ENCODE measurements at regions not wholly inside any gene's neighbourhood (a gene's known extent, or its start where the extent isn't known, plus 50 kb on each side); places are given as distances from the start of the nearest gene placed in this dataset.

GRCh38 chr6:19921786-19922185, 84.6 kb downstream of the ID4 start:
- no peaks in the 10 kb centered on the region for H3K36me3 Mint-ChIP-seq (ENCODE audit: low read depth)
- DNase-seq, result no peak
- H3K4me3 ChIP-seq (ENCODE audit: low read length), result no peak overlapping the region

GRCh38 chr6:19925533-19925932, 88.4 kb downstream of the ID4 start:
- Histone ChIP-seq H3K4me1 (ENCODE audit: insufficient read depth, low read length) (no peaks in the 10 kb centered on the region), H3K4me3 (ENCODE audit: low read length) (no peak overlapping the region), H3K9me3 (ENCODE audit: control insufficient read depth in 1 of 2, insufficient read depth in 1 of 2, low read length in 2 of 2) (peaks cover 0 to 4% of the 10 kb centered on the region in 2 experiments), H3K27me3 (ENCODE audit: control insufficient read depth in 1 of 2, insufficient read depth in 2 of 2, low read length in 2 of 2) (peaks cover 0 to 5% of the 10 kb centered on the region in 2 experiments), H3K36me3 (ENCODE audit: insufficient read depth, low read length) (no peaks in the 10 kb centered on the region), H3K27ac (ENCODE audit: low read depth in 1 of 2, low read length in 2 of 2) (no peak overlapping the region)
- H3K4me1 Mint-ChIP-seq (ENCODE audit: low read depth), result no peaks in the 10 kb centered on the region
- POLR2A ChIA-PET, result no interaction called here
- ATAC-seq (ENCODE audit: poor library complexity) (no peak), DNase-seq (no peak)
- intact Hi-C loops (cut with DNase I, micrococcal nuclease), result no loop called here
- H3K9me3 Mint-ChIP-seq, result no peaks in the 10 kb centered on the region
- peaks cover 4% of the 10 kb centered on the region for H3K27me3 Mint-ChIP-seq
- H3K4me3 Mint-ChIP-seq, result no peak overlapping the region
- CTCF ChIA-PET, result no interaction called here
- no peak overlapping the region for H3K27ac Mint-ChIP-seq
- TF ChIP-seq, protein P1, sequence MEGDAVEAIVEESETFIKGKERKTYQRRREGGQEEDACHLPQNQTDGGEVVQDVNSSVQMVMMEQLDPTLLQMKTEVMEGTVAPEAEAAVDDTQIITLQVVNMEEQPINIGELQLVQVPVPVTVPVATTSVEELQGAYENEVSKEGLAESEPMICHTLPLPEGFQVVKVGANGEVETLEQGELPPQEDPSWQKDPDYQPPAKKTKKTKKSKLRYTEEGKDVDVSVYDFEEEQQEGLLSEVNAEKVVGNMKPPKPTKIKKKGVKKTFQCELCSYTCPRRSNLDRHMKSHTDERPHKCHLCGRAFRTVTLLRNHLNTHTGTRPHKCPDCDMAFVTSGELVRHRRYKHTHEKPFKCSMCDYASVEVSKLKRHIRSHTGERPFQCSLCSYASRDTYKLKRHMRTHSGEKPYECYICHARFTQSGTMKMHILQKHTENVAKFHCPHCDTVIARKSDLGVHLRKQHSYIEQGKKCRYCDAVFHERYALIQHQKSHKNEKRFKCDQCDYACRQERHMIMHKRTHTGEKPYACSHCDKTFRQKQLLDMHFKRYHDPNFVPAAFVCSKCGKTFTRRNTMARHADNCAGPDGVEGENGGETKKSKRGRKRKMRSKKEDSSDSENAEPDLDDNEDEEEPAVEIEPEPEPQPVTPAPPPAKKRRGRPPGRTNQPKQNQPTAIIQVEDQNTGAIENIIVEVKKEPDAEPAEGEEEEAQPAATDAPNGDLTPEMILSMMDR (IDR thresholded peaks at IDR 0.05), result no peak
- H3K36me3 Mint-ChIP-seq (ENCODE audit: low read depth), result no peaks in the 10 kb centered on the region

More at GRCh38 chr6:19921786-19922185, 84.6 kb downstream of the ID4 start:
- CTCF ChIA-PET, result no interaction called here
- Mint-ChIP-seq H3K4me3 (no peak overlapping the region), H3K27me3 (peaks cover 2% of the 10 kb centered on the region), H3K9me3 (peaks cover 6% of the 10 kb centered on the region), H3K27ac (no peak overlapping the region), H3K4me1 (ENCODE audit: low read depth) (no peaks in the 10 kb centered on the region)
- no peak overlapping the region for H3K27ac ChIP-seq (ENCODE audit: low read depth in 1 of 2, low read length in 2 of 2)
- no peak for ATAC-seq (ENCODE audit: poor library complexity)
- intact Hi-C loops (cut with DNase I, micrococcal nuclease), result no loop called here
- H3K9me3 ChIP-seq (ENCODE audit: control insufficient read depth in 1 of 2, insufficient read depth in 1 of 2, low read length in 2 of 2), result peaks cover 0 to 4% of the 10 kb centered on the region in 2 experiments
- no peaks in the 10 kb centered on the region for H3K4me1 ChIP-seq (ENCODE audit: insufficient read depth, low read length)
- POLR2A ChIA-PET, result no interaction called here
- H3K27me3 ChIP-seq (ENCODE audit: control insufficient read depth in 1 of 2, insufficient read depth in 2 of 2, low read length in 2 of 2), result no peaks in the 10 kb centered on the region
- no peaks in the 10 kb centered on the region for H3K36me3 ChIP-seq (ENCODE audit: insufficient read depth, low read length)
- TF ChIP-seq, protein P1 (IDR thresholded peaks at IDR 0.05), result no peak

DNA sequence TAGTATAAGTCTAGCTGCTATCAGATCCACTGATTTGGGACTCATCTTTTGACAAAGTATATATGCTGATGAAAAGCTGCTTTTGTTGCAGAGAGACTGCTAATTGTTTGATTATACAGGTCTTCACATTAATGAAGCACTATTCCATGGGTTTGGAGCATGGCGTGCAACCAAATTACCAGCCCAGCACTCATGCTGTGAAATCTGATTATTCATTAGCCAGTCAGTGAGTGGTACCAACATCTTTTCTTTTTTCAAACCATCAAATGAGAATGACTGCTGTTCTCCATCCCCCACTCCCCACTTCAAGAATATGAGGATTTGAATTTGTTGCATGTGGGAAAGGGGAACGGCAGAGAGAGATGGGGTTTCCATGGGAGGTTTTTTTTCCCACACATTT, 91.3 kb downstream of the ID4 start:
- POLR2A ChIA-PET, result no interaction called here
- CTCF ChIA-PET, result no interaction called here
- Histone ChIP-seq H3K4me3 (ENCODE audit: low read length) (no peak overlapping the region), H3K27me3 (ENCODE audit: control insufficient read depth in 1 of 2, insufficient read depth in 2 of 2, low read length in 2 of 2) (peaks cover 0 to 5% of the 10 kb centered on the region in 2 experiments), H3K9me3 (ENCODE audit: control insufficient read depth in 1 of 2, insufficient read depth in 1 of 2, low read length in 2 of 2) (no peaks in the 10 kb centered on the region), H3K27ac (ENCODE audit: low read depth in 1 of 2, low read length in 2 of 2) (no peak overlapping the region), H3K36me3 (ENCODE audit: insufficient read depth, low read length) (no peaks in the 10 kb centered on the region), H3K4me1 (ENCODE audit: insufficient read depth, low read length) (no peaks in the 10 kb centered on the region)
- H3K27ac Mint-ChIP-seq, result no peak overlapping the region
- H3K4me3 Mint-ChIP-seq, result no peak overlapping the region
- intact Hi-C loops (cut with DNase I, micrococcal nuclease), result no loop called here
- no peaks in the 10 kb centered on the region for H3K4me1 Mint-ChIP-seq (ENCODE audit: low read depth)
- H3K9me3 Mint-ChIP-seq, result no peaks in the 10 kb centered on the region
- DNase-seq, result no peak
- TF ChIP-seq, protein P1 (IDR thresholded peaks at IDR 0.05), result no peak
- peaks cover 4% of the 10 kb centered on the region for H3K27me3 Mint-ChIP-seq
- H3K36me3 Mint-ChIP-seq (ENCODE audit: low read depth), result no peaks in the 10 kb centered on the region
- ATAC-seq (ENCODE audit: poor library complexity), result no peak
